Left renal cortex interstitium (tissue), 4 donors: ENCODE measurements at regions not wholly inside any gene's neighbourhood (a gene's known extent, or its start where the extent isn't known, plus 50 kb on each side); places are given as distances from the start of the nearest gene placed in this dataset.

Source experiments
- DNase-seq, 4 donors: peaks; one replicate each; pipeline ENCODE4 v3.0.0-alpha.2; 2013; ENCODE audit warnings: low read depth in 4 of 4, low spot score in 2 of 4, missing footprints in 1 of 4

GRCh38 chr3:64290161-64290560 lies 64.9 kb upstream of the PRICKLE2 start:
- no peak for DNase-seq

- DNase-seq: no peak
These were observed 64.4 kb upstream of the PRICKLE2 start for GRCh38 chr3:64289622-64290021.

- DNase-seq: no peak
These were observed 53.4 kb upstream of the PRICKLE2 start for GRCh38 chr3:64278625-64279024.

DNA sequence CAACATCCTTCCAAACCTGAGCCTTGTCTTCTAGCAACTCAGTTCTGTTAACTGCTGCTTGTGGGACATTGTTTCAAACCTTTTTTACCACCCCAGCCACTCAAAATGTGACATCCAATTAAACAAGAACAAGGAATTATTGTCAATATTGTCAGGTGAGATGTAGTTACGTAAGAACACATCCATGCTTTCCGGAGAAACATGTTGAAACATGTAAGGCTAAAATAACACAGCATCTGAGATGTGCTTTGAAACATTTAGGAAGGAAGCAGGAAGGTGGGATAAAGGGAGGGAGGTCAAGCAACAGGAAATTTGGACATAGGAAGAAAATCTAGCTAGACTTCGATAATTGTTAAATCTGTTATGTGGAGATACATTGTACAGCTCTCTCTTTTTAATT lies 50.9 kb upstream of the PRICKLE2 start:
- DNase-seq: no peak
